ENCODE measurements at regions not wholly inside any gene's neighbourhood (a gene's known extent, or its start where the extent isn't known, plus 50 kb on each side); places are given as distances from the start of the nearest gene placed in this dataset.

- TF ChIP-seq, protein P1, sequence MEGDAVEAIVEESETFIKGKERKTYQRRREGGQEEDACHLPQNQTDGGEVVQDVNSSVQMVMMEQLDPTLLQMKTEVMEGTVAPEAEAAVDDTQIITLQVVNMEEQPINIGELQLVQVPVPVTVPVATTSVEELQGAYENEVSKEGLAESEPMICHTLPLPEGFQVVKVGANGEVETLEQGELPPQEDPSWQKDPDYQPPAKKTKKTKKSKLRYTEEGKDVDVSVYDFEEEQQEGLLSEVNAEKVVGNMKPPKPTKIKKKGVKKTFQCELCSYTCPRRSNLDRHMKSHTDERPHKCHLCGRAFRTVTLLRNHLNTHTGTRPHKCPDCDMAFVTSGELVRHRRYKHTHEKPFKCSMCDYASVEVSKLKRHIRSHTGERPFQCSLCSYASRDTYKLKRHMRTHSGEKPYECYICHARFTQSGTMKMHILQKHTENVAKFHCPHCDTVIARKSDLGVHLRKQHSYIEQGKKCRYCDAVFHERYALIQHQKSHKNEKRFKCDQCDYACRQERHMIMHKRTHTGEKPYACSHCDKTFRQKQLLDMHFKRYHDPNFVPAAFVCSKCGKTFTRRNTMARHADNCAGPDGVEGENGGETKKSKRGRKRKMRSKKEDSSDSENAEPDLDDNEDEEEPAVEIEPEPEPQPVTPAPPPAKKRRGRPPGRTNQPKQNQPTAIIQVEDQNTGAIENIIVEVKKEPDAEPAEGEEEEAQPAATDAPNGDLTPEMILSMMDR (IDR thresholded peaks at IDR 0.05), result no peak
- TF ChIP-seq EP300 (IDR thresholded peaks at IDR 0.05) (no peak), POLR2A (IDR thresholded peaks at IDR 0.05) (no peak)
Measured at GRCh38 chr4:141913928-141914327, 277.5 kb downstream of the IL15 start.
